ENCODE measurements at regions not wholly inside any gene's neighbourhood (a gene's known extent, or its start where the extent isn't known, plus 50 kb on each side); places are given as distances from the start of the nearest gene placed in this dataset.
A peak's percentile ranks its signal among the peaks of the same experiment; 100 is the strongest.

DNA sequence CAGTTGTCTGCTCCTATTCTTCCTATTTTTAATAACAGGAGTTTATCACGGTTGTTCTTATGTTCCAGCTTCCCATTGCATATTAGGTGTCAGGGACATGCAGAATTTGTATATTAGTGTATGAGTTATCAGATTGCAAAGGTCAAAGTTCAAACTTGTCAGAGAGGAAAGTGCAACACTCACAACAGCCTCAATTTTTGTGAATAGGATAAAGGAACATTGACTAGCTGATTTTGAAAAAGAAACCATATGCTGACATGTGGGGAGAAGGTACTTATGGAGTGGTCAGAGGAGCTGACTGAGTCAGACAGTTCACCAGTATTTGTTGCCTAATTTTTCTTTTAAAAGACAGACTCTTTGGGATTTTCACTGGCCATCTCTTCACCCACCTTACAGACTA lies 222.1 kb downstream of the C12orf50 start:
- Histone ChIP-seq H3K36me3 (ENCODE audit: control insufficient read depth in 2 of 2, extremely low read depth in 1 of 2, insufficient read depth in 2 of 2, low read length in 2 of 2) (no peaks in the 10 kb centered on the region), H3K4me1 (ENCODE audit: control insufficient read depth, extremely low read depth, insufficient read depth, low read length) (peaks cover 6% of the 10 kb centered on the region), H2AFZ (ENCODE audit: control insufficient read depth, low read length) (no peak overlapping the region), H3K79me2 (ENCODE audit: control insufficient read depth, insufficient read depth, low read length) (no peaks in the 10 kb centered on the region), H3K4me2 (ENCODE audit: control insufficient read depth, extremely low read depth, insufficient read depth, low read depth, low read length) (no peak overlapping the region), H3K27ac (ENCODE audit: control insufficient read depth, insufficient read depth, low read length) (no peak overlapping the region), H3K4me3 (ENCODE audit: control insufficient read depth in 2 of 3, extremely low read depth in 1 of 3, insufficient read depth in 2 of 3, low read depth in 1 of 3, low read length in 3 of 3) (no peak overlapping the region), H4K20me1 (ENCODE audit: control insufficient read depth, extremely low read depth, insufficient read depth, low read length) (no peaks in the 10 kb centered on the region), H3K9me3 (ENCODE audit: control insufficient read depth, low read depth, low read length) (no peaks in the 10 kb centered on the region), H3K27me3 (ENCODE audit: control insufficient read depth, extremely low read depth, insufficient read depth, low read length) (no peaks in the 10 kb centered on the region), H3K9me1 (ENCODE audit: control insufficient read depth, extremely low read depth, insufficient read depth, low read length) (no peaks in the 10 kb centered on the region), H3K9ac (ENCODE audit: control insufficient read depth, extremely low read depth, insufficient read depth, low read length) (no peak overlapping the region)
- TF ChIP-seq EZH2 (IDR thresholded peaks at IDR 0.05; ENCODE audit: low read length) (no peak), CTCF (optimal IDR thresholded peaks at IDR 0.05 in 1 of 3, IDR thresholded peaks at IDR 0.05 in 1 of 3, conservative IDR thresholded peaks at IDR 0.05 in 1 of 3; ENCODE audit: extremely low read depth in 1 of 3, insufficient read depth in 2 of 3, low read length in 3 of 3) (no peak)
- DNase-seq (ENCODE audit: low read depth, low spot score) (no peak), FAIRE-seq (no peak)
- dilution Hi-C loops (cut with MboI; ENCODE audit: extremely low pct_ligation_motif_present, low sequenced_read_pairs), result no loop called here

GRCh38 chr12:87806310-87806709 lies 222.9 kb downstream of the C12orf50 start:
- Histone ChIP-seq H4K20me1 (ENCODE audit: control insufficient read depth, extremely low read depth, insufficient read depth, low read length) (no peaks in the 10 kb centered on the region), H3K4me3 (ENCODE audit: control insufficient read depth in 2 of 3, extremely low read depth in 1 of 3, insufficient read depth in 2 of 3, low read depth in 1 of 3, low read length in 3 of 3) (no peak overlapping the region), H3K9me1 (ENCODE audit: control insufficient read depth, extremely low read depth, insufficient read depth, low read length) (no peaks in the 10 kb centered on the region), H2AFZ (ENCODE audit: control insufficient read depth, low read length) (peak overlapping the region; percentile 34), H3K9me3 (ENCODE audit: control insufficient read depth, low read depth, low read length) (no peaks in the 10 kb centered on the region), H3K27me3 (ENCODE audit: control insufficient read depth, extremely low read depth, insufficient read depth, low read length) (no peaks in the 10 kb centered on the region), H3K79me2 (ENCODE audit: control insufficient read depth, insufficient read depth, low read length) (no peaks in the 10 kb centered on the region), H3K9ac (ENCODE audit: control insufficient read depth, extremely low read depth, insufficient read depth, low read length) (no peak overlapping the region), H3K27ac (ENCODE audit: control insufficient read depth, insufficient read depth, low read length) (no peak overlapping the region), H3K4me1 (ENCODE audit: control insufficient read depth, extremely low read depth, insufficient read depth, low read length) (peaks cover 6% of the 10 kb centered on the region), H3K4me2 (ENCODE audit: control insufficient read depth, extremely low read depth, insufficient read depth, low read depth, low read length) (no peak overlapping the region), H3K36me3 (ENCODE audit: control insufficient read depth in 2 of 2, extremely low read depth in 1 of 2, insufficient read depth in 2 of 2, low read length in 2 of 2) (no peaks in the 10 kb centered on the region)
- no peak for TF ChIP-seq CTCF (optimal IDR thresholded peaks at IDR 0.05 in 1 of 3, IDR thresholded peaks at IDR 0.05 in 1 of 3, conservative IDR thresholded peaks at IDR 0.05 in 1 of 3; ENCODE audit: extremely low read depth in 1 of 3, insufficient read depth in 2 of 3, low read length in 3 of 3)
- no peak for TF ChIP-seq EZH2 (IDR thresholded peaks at IDR 0.05; ENCODE audit: low read length)
- dilution Hi-C loops (cut with MboI; ENCODE audit: extremely low pct_ligation_motif_present, low sequenced_read_pairs), result no loop called here
- FAIRE-seq (no peak), DNase-seq (ENCODE audit: low read depth, low spot score) (no peak)

All from keratinocyte (primary cell).